HEK293T (cell line): ENCODE measurements at regions not wholly inside any gene's neighbourhood (a gene's known extent, or its start where the extent isn't known, plus 50 kb on each side); places are given as distances from the start of the nearest gene placed in this dataset.
"Not testable (repeated sequence)": the region's sequence is repeated elsewhere in the genome, so short reads cannot be mapped to it uniquely, and the experiment has no call there.

Source experiments
- CTCF ChIA-PET: fragments of 350-600 bp; formaldehyde crosslinking; extraction: SDS; loops from one replicate; lab custom pipeline; 2021; ENCODE audit warnings: antibody characterized with exemption, inconsistent platforms; lab: Yijun Ruan, JAX
- POLR2A ChIA-PET: fragments of 350-600 bp; formaldehyde crosslinking; extraction: SDS; loops from one replicate; lab custom pipeline; 2020; ENCODE audit warnings: antibody characterized with exemption, inconsistent platforms; lab: Yijun Ruan, JAX
- DNase-seq: peaks from one replicate; pipeline ENCODE4 v3.0.0; 2012; ENCODE audit warnings: mixed read lengths; ENCODE audit errors: extremely low spot score
- ARNT ChIP-seq: fragments of 450-650 bp; IDR thresholded peaks from 2 replicates; pipeline ENCODE4 v1.6.1; 2017; ENCODE audit warnings: mild to moderate bottlenecking
- BHLHE40 ChIP-seq: fragments of 450-650 bp; IDR thresholded peaks from 2 replicates; pipeline ENCODE4 v1.6.1; 2016; ENCODE audit warnings: mild to moderate bottlenecking, moderate library complexity, borderline replicate concordance
- CTBP1 ChIP-seq: fragments of 450-650 bp; IDR thresholded peaks from 2 replicates; pipeline ENCODE4 v1.6.1; 2016; ENCODE audit warnings: borderline replicate concordance
- ELF4 ChIP-seq: fragments of 450-650 bp; IDR thresholded peaks from 2 replicates; pipeline ENCODE4 v1.6.1; 2017; ENCODE audit warnings: antibody characterized with exemption
- FOXA1 ChIP-seq: fragments of 450-650 bp; IDR thresholded peaks from 2 replicates; pipeline ENCODE4 v1.6.1; 2016; ENCODE audit warnings: mild to moderate bottlenecking
- FOXK2 ChIP-seq: fragments of 450-650 bp; IDR thresholded peaks from 2 replicates; pipeline ENCODE4 v1.6.1; 2016; ENCODE audit warnings: mild to moderate bottlenecking
- FOXM1 ChIP-seq: fragments of 450-650 bp; IDR thresholded peaks from 2 replicates; pipeline ENCODE4 v1.6.1; 2017; ENCODE audit warnings: mild to moderate bottlenecking, borderline replicate concordance
- HDGF ChIP-seq: fragments of 450-650 bp; IDR thresholded peaks from 2 replicates; pipeline ENCODE4 v1.6.1; 2017; ENCODE audit warnings: antibody characterized with exemption, borderline replicate concordance
- L3MBTL2 ChIP-seq: fragments of 450-650 bp; conservative IDR thresholded peaks from 2 replicates; pipeline ENCODE4 v1.6.1; 2016; ENCODE audit warnings: mild to moderate bottlenecking
- LEF1 ChIP-seq: fragments of 450-650 bp; IDR thresholded peaks from 2 replicates; pipeline ENCODE4 v1.6.1; 2017; ENCODE audit warnings: mild to moderate bottlenecking, borderline replicate concordance
- NFRKB ChIP-seq: fragments of 450-650 bp; IDR thresholded peaks from 2 replicates; pipeline ENCODE4 v1.6.1; 2016; ENCODE audit warnings: mild to moderate bottlenecking, moderate library complexity
- SP1 ChIP-seq: fragments of 450-650 bp; IDR thresholded peaks from 2 replicates; pipeline ENCODE4 v1.6.1; 2017
- SUZ12 ChIP-seq: fragments of 450-650 bp; IDR thresholded peaks from 2 replicates; pipeline ENCODE4 v1.6.1; 2016; ENCODE audit warnings: mild to moderate bottlenecking
- TARDBP ChIP-seq: fragments of 450-650 bp; IDR thresholded peaks from 2 replicates; pipeline ENCODE4 v1.6.1; 2016
- ZNF384 ChIP-seq: fragments of 450-650 bp; IDR thresholded peaks from 2 replicates; pipeline ENCODE4 v1.6.1; 2016
- TF ChIP-seq, protein P1 (sequence below): fragments of 450-650 bp; IDR thresholded peaks from 2 replicates; pipeline ENCODE4 v1.6.1; 2016

DNA sequence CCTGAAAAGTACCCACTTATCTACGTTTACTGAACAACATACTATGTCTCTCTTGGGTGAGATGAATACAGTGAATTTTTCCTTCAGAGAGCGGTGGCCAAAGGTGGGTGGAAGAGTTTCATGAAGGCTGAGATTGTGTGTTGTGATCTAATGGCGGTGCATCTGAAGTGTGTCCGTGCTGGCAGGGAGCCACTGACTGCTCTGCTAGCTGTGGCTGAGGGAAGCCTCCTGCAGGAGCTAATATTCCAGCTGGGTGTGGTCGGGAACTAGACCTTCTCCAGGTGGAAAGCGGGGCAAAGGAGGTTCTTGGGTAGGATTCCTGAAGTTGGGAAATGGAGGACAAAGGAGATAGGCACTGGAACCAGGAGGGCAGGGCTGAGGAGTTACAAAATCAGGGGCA is 69.2 kb upstream of the GRB10 start:
- no peak for DNase-seq
- ChIA-PET CTCF (interaction anchor here (0.5 kb wide), 1 partner anchor 1015 kb away, joined by 4 read pairs; no protein-coding TSS in a partner anchor), POLR2A (no interaction called here)
- TF ChIP-seq ZNF384 (no peak), ARNT (no peak)

DNA sequence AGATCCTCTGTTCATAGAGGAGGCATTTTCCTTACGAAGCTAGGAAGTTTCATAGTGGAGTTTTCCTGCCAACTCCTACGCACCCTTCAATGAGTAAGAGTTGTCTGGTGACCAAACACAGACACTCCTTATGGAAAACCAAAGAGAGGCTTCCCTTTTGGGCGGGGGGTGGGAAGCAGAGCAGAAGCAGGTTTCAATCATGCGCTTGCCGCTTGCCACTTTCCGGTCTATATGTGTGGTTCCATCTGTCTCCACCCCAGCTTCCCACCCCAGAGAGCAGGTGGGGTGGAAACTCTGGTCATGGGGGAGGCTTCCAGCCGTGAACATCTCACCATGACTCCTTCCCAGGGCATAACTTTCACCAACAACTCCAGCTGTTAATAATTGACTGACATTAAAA is 68.8 kb upstream of the GRB10 start:
- TF ChIP-seq CTBP1 (no peak), TARDBP (no peak), HDGF (no peak)
- POLR2A ChIA-PET, result no interaction called here
- CTCF ChIA-PET, result interaction anchor here (0.5 kb wide), 1 partner anchor 1015 kb away, joined by 4 read pairs; no protein-coding TSS in a partner anchor
- no peak for DNase-seq

DNA sequence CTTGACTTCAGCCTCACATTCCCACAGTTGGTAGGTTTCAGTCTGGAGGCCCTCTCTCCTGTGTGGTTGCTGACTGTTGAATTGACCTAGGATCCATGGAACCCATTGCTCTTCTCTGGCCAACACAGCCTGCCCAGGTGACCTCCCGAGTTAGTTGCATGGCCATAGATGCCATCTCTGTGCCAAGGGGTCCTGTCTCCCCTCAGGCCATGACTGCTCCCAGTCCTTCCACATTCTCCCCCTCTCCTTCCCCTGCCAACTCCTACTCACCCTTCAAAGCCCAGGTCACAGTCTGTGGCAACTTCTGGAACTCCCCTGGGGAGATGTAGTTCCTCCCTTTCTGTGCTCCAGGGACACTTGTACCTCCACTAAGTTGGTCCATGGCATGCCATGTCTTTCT is 67.3 kb upstream of the GRB10 start:
- DNase-seq, result no peak
- ChIA-PET POLR2A (no interaction called here), CTCF (no interaction called here)
- TF ChIP-seq BHLHE40 (no peak), FOXA1 (no peak), SUZ12 (no peak), HDGF (no peak), ARNT (no peak), TARDBP (no peak), ELF4 (no peak), FOXK2 (no peak), FOXM1 (no peak), NFRKB (no peak), CTBP1 (no peak), SP1 (no peak), L3MBTL2 (no peak), LEF1 (no peak), ZNF384 (no peak)
- TF ChIP-seq, protein P1, sequence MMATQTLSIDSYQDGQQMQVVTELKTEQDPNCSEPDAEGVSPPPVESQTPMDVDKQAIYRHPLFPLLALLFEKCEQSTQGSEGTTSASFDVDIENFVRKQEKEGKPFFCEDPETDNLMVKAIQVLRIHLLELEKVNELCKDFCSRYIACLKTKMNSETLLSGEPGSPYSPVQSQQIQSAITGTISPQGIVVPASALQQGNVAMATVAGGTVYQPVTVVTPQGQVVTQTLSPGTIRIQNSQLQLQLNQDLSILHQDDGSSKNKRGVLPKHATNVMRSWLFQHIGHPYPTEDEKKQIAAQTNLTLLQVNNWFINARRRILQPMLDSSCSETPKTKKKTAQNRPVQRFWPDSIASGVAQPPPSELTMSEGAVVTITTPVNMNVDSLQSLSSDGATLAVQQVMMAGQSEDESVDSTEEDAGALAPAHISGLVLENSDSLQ, result no peak

DNA sequence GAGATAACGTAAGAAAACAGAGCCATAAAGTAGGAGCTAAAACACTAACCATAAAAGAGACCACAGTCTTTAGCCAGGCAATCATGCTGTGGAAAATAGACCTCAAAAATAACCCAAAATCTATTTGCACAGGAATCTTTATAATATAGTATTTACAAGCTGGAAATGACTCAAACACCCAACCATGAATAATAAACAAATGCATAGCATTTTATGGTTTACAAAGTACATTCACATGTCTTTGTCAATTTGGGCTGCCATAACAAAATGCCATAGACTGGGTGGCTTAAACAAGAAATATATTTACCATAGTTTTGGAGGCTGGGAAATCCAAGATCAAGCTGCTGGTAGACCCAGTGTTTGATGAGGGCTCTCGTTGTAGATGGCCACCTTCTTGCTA is 65.5 kb upstream of the GRB10 start:
- POLR2A ChIA-PET, result interaction anchor here (0.9 kb wide), 1 partner anchor 25 kb away, joined by 4 read pairs; no protein-coding TSS in a partner anchor
- TF ChIP-seq L3MBTL2 (no peak), TARDBP (no peak), FOXK2 (no peak), NFRKB (no peak), SUZ12 (no peak), SP1 (no peak), ZNF384 (no peak), BHLHE40 (no peak), ARNT (no peak), LEF1 (no peak), FOXM1 (no peak), CTBP1 (no peak), HDGF (no peak), ELF4 (no peak), FOXA1 (no peak)
- TF ChIP-seq, protein P1, result no peak
- no peak for DNase-seq
- CTCF ChIA-PET, result no interaction called here

DNA sequence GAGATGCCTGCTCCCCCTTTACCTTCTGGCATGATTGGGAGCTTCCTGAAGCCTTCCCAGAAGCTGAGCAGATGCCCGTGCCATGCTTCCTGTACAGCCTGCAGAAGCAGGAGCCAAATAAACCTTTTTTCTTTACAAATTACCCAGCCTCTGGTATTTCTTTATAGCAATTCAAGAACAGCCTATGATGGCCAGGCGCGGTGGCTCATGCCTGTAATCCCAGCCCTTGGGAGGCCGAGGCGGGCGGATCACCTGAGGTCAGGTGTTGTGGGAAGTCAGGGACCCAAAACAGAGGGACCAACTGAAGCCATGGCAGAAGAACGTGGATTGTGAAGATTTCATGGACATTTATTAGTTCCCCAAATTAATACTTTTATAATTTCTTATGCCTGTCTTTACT is 62.2 kb upstream of the GRB10 start:
- CTCF ChIA-PET, result interaction anchor here (0.5 kb wide), 1 partner anchor 526 kb away, joined by 3 read pairs; no protein-coding TSS in a partner anchor
- POLR2A ChIA-PET, DNase-seq: not testable (repeated sequence)

DNA sequence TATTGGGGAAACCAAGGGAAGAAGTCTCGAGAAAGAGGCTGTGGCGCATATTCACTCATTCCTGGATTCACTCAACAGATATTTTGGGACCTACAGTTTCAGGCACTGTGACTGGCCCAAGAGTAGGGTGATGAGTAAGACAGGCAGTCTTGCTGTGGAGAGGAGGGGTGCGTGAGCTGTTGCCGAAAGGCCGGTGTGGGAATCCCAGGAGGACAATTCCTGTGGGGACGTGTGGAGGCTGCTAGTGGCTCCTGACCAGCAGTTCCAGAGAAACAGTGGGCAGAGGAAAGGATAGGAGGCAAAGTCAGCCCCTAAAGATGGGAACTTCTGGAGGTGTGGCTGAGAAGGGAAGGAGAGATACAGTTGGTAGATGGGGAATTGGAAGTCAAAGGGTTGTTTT is 59.3 kb upstream of the GRB10 start:
- no peak for TF ChIP-seq TARDBP
- POLR2A ChIA-PET, result no interaction called here
- DNase-seq, result no peak
- CTCF ChIA-PET, result no interaction called here

DNA sequence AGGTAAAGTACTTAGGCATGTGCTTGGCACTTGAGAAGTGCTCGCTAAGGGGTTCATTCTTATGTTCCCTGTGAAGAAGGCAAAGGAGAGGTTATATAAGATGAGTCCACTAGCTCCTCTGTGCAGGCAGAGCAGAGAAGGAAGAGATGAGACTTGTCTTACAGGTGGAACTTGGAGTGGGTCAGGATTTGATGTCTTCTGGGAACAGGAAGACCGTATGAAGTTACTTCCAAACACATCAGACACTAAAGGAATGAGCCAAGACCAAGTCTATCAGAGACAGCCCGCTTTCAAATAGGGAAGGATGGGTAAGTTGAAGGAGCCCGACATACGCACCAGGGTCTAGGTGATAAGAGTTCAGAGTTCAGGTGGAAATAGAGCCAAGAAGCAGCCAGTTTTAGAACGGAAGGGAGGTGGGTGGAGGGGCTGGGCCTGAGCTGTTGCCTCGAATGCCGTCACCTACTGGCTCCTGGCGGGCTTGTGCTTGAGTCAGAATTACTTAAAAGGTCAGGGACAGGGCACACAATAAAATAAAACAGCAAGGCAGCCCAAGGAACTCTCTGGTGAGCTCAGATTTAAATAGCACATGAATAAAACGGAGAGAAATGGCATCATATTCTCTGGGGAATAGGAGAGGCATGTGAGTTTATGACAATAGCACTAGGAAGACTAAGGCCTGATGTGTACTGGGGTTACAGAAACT is 56.1 kb upstream of the GRB10 start:
- POLR2A ChIA-PET, result interaction anchor here (1.5 kb wide), 1 partner anchor 17 kb away, joined by 5 read pairs; no protein-coding TSS in a partner anchor
- TF ChIP-seq BHLHE40 (no peak), FOXA1 (no peak)
- CTCF ChIA-PET, result no interaction called here
- no peak for DNase-seq

DNA sequence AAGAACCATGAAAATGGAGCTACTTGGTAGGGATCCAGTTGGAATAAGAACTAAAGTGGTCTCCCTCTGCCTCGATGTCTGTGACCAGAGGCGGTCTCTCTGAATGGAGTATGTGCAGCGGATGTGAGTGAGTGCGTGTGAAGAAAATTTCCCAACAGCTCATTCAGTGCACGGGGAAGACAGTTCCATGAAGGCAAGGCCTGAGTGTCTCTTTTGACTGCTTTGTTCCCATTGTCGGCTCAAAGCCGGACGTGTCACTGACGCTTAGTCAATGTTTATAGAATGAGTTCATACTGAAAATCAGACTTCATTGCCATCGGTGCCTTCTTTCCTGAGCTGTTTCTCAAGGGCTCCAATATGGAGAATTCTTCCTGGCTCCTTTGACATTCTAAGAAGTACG is 55.3 kb upstream of the GRB10 start:
- TF ChIP-seq L3MBTL2 (no peak), CTBP1 (no peak), ARNT (no peak), NFRKB (no peak), FOXM1 (no peak)
- TF ChIP-seq, protein P1, result no peak
- CTCF ChIA-PET, result no interaction called here
- no peak for DNase-seq
- POLR2A ChIA-PET, result interaction anchor here (1.5 kb wide), 1 partner anchor 16 kb away, joined by 5 read pairs; no protein-coding TSS in a partner anchor
